Stimulated activated naive CD8-positive, alpha-beta T cell treated with anti-CD3 and anti-CD28 coated beads, Interleukin-15, amount 100 ng/mL, for 72 hours (primary cell): ENCODE measurements at regions not wholly inside any gene's neighbourhood (a gene's known extent, or its start where the extent isn't known, plus 50 kb on each side); places are given as distances from the start of the nearest gene placed in this dataset.

ENCODE experiments used
- ATAC-seq: fragments of 150-1000 bp; cut with Tn5 transposase; 2 replicates; pipeline ENCODE4 v1.10.0; 2021; ENCODE audit warnings: mild to moderate bottlenecking, moderate library complexity
- DNase-seq, 2 donors: peaks; one replicate each; pipeline ENCODE4 v3.0.0; 2021 to 2022
- H3K27ac Mint-ChIP-seq, 2 donors: one replicate each; pipeline ENCODE4 v1.8.0; 2022; ENCODE audit warnings: mild to moderate bottlenecking in 2 of 2, mixed read lengths in 2 of 2, moderate library complexity in 2 of 2
- H3K27me3 Mint-ChIP-seq: one replicate; pipeline ENCODE4 v1.8.0; 2022; ENCODE audit warnings: mixed read lengths
- H3K4me1 Mint-ChIP-seq: one replicate; pipeline ENCODE4 v1.8.0; 2022; ENCODE audit warnings: mild to moderate bottlenecking, mixed read lengths
- H3K4me3 Mint-ChIP-seq, 2 donors: one replicate each; pipeline ENCODE4 v1.8.0; 2022; ENCODE audit warnings: mild to moderate bottlenecking in 2 of 2, mixed read lengths in 2 of 2, moderate library complexity in 1 of 2
- H3K9me3 Mint-ChIP-seq, 2 donors: one replicate each; pipeline ENCODE4 v1.8.0; 2022; ENCODE audit warnings: mixed read lengths in 2 of 2

DNA sequence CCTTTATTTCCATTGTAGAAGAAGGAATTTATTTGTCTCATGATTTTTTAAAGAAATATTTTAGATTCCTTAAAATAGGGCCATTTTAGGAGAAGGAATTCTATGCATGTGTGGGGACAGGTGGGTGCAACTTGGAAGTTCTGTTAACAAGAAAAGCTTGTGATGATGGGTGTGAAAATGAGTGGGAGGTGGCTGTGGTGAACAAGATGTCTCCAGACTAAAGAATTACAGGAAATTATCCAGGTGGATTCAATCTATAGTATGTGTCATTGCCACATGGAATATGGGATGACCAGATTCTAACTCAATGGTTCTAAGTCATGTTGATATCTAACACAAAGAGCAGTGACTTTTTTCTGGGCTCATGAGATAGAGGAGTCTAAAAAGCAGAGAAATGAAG, 229.6 kb upstream of the IGFBP3 start:
- H3K27ac Mint-ChIP-seq = no peak overlapping the region
- H3K4me1 Mint-ChIP-seq = peaks cover 9% of the 10 kb centered on the region
- H3K4me3 Mint-ChIP-seq = no peak overlapping the region
- no peaks in the 10 kb centered on the region for H3K27me3 Mint-ChIP-seq
- DNase-seq (no peak), ATAC-seq (no peak)
- no peaks in the 10 kb centered on the region for H3K9me3 Mint-ChIP-seq

DNA sequence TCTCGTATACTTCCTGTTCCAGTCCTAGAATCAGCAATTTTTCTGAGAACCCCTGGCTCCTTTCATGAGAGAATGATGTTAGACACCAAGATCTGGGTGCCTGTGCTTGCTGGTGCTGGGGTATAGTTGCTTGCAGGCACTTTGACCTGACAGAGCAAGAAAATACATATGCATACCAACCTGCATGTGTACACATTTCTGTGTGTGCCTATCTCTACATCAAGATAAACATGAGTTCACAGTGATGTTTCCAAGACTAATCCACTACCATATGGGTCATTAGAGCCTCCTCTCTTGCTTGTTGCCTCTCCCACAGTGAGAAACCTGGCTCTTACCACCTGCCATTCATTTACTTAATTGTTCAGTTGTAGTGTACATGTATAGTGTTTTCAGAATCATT, 229.1 kb upstream of the IGFBP3 start:
- Mint-ChIP-seq H3K27ac (no peak overlapping the region), H3K27me3 (no peaks in the 10 kb centered on the region), H3K9me3 (no peaks in the 10 kb centered on the region), H3K4me3 (no peak overlapping the region), H3K4me1 (peaks cover 9% of the 10 kb centered on the region)
- ATAC-seq = no peak
- no peak for DNase-seq

DNA sequence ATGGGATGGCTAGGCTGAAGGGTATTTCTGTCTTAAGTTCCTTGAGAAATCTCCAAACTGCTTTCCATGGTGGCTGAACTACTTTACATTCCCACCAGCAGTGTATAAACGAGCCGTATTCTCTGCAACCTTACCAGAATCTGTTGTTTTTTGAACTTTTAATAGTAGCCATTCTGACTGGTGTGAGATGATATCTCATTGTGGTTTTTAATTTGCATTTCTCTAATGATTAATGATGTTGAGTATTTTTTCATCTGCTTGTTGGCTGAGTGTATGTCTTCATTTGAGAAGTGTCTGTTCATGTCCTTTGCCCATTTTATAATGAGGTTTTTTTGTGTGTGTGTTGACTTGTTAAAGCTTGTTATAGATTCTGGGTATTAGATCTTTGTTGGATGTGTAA, 226.8 kb upstream of the IGFBP3 start:
- Mint-ChIP-seq H3K9me3 (no peaks in the 10 kb centered on the region), H3K27ac (no peak overlapping the region), H3K27me3 (no peaks in the 10 kb centered on the region), H3K4me3 (no peak overlapping the region), H3K4me1 (no peaks in the 10 kb centered on the region)
- no peak for DNase-seq
- no peak for ATAC-seq

DNA sequence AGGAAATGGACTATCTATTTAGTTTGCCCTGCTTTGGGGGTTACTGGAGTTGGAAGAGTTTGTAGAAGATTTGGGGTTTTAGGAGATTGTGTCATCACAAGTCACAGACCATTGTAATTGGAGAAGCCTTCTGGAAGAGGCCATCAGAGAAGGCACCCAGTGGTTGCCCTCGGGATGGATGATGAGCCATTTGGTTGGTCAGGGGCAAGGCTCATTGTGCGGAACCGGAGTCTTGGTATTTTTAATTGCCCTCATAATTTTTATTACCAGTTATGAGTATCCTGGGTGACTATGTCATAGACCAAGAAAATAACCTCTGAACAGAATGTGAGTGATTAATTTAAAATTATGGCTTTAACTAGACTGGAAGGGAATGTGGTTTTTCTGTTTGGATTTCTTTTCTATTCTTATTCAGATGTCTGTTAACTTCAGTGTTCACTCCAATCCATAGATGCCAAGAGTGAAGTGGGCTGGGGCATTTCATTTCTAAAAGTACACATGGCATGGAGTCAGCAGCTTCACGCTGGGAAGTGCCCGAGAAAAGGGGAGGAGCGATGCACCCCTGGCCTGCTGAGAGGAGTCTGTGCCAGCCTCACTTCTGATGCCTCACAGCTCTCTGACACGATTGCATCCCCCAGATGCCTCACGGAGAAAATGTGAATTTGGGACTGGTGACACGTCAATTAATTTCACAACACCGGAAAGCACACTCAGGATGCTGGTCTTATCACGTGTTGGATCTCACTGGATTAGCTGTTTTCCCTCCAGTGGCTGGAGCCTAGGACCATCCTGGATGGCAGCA, 225.6 kb upstream of the IGFBP3 start:
- Mint-ChIP-seq H3K27ac (peak overlapping the region in 1 of 2 donors; percentile 35), H3K4me3 (no peak overlapping the region), H3K27me3 (no peaks in the 10 kb centered on the region), H3K4me1 (no peaks in the 10 kb centered on the region), H3K9me3 (no peaks in the 10 kb centered on the region)
- DNase-seq = no peak
- ATAC-seq = no peak

DNA sequence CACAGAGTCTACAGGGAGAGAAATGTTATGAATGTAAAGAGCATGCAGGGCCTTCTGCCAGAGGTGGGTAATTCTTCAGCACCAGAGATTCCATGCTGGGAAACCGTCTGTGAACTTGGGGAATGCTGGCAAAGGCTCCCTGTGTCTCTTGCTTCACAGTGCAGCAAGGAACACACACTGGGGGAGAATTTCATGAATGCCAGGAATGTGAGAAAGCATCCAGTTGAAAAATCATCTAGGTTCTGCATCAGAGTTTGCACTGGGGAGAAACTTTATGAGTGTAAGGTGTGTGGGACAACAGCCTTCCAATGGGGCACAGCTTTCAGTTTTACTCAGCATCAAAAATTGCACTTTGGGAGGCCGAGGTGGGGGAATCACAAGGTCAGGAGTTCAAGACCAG, 224.3 kb upstream of the IGFBP3 start:
- ATAC-seq (no peak), DNase-seq (no peak)
- Mint-ChIP-seq H3K4me3 (no peak overlapping the region), H3K27ac (no peak overlapping the region), H3K27me3 (no peaks in the 10 kb centered on the region), H3K9me3 (no peaks in the 10 kb centered on the region), H3K4me1 (no peaks in the 10 kb centered on the region)

DNA sequence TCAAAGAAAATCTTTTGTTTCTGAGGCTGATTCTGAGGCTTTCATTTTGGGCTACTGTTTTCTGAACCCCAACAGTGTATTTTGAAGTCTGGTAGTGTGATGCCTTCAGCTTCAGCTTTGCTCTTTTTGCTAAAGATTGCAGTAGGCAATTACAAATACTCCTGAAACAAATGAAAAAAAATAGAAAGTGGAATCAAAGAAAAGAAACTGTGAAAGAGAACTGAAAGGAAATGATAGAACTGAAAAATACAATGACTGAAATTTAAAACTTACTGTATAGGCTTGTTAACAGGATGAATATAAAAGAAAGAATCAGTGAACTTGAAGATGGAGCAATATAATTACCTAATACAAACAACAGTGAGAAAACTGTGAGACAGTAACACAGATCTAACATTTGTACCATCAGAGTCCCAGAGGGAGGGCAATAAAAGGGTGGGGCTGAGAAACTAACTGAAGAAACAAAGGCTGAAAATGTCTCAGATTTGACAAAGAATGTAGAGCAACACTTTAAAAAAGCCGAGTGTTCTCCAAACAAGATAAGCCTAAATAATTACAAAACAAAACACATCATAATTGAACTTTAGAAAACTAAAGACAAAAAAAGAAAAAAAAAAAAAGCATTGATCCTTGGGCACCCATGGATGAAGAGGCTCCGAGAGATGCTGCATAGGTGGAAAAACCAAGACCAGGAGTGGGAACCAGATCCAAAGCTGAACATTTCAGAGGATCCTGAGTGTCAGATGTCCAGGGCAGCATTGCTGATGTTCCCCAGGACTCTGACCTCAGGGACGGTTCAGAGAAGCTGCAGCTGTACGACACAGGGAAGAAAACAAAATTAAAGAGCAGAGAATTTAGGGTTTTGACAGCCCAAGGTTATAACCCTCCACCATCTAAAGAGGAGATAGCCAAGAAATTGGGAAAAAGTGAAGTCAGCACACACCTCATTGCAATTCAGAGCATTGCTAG, 223.2 kb upstream of the IGFBP3 start:
- Mint-ChIP-seq H3K27me3 (no peaks in the 10 kb centered on the region), H3K4me1 (no peaks in the 10 kb centered on the region), H3K9me3 (no peaks in the 10 kb centered on the region), H3K4me3 (no peak overlapping the region), H3K27ac (peak overlapping the region in 1 of 2 donors; percentile 47)
- ATAC-seq (no peak), DNase-seq (no peak)

DNA sequence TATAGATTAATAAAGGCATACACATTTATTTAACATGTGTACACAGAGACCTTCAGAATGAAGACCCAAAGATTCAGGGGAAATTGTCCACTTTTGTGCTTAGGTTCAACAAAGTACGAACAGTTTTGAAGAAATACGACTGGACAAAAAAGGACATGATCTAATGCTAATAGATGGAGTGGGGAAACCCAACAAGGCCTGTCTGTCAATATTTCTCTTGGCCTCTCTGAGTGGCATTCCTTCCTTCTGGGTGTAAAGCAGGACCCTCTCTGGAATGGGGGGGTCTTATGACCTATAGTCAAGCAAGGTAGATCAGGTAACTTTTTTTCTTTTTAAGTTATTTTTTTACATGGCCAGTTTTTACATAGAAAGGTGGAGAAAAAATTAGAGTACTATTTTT, 222.3 kb upstream of the IGFBP3 start:
- no peaks in the 10 kb centered on the region for H3K27me3 Mint-ChIP-seq
- no peak overlapping the region for H3K4me3 Mint-ChIP-seq
- H3K27ac Mint-ChIP-seq = no peak overlapping the region
- ATAC-seq = no peak
- no peaks in the 10 kb centered on the region for H3K4me1 Mint-ChIP-seq
- no peak for DNase-seq
- H3K9me3 Mint-ChIP-seq = no peaks in the 10 kb centered on the region

DNA sequence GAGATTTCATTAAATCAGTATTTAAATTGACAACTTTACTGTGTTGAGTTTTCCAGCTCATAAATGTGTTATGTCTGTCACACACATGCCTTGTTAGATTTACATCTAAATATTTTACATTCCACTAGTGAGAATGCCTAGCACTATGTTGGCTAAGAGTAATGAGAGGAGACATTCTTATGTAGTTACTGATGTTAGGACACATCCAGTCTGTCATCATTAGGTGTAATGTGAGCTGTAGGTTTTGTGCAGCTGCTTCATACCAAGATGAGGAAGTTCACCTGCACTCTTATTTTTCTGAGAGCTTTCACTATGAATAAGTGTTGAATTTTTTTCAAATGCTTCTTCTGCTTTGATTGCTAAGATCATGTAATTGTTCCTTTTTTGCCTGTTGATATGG, 218.0 kb upstream of the IGFBP3 start:
- ATAC-seq (no peak), DNase-seq (no peak)
- Mint-ChIP-seq H3K27me3 (no peaks in the 10 kb centered on the region), H3K4me3 (no peak overlapping the region), H3K27ac (no peak overlapping the region), H3K9me3 (no peaks in the 10 kb centered on the region), H3K4me1 (no peaks in the 10 kb centered on the region)

DNA sequence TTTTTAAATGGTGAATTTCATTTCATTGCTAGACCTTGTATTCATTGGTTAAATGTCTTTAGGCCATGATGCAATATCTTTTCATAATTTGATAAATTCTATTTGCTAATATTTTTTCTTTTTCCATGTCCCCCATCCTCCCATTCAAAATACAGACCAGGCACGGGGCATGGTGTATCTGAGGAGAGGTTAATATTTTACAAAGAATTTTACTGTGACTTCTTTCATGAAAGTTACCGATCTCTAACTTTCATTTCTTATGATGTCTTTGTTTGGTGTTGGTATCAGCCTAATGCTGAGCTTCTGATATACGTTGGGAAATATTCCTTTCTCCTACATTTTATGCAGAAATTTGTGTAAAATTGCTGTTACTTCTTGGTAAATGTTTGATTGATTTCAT, 216.7 kb upstream of the IGFBP3 start:
- Mint-ChIP-seq H3K27me3 (no peaks in the 10 kb centered on the region), H3K4me3 (no peak overlapping the region), H3K4me1 (no peaks in the 10 kb centered on the region), H3K9me3 (no peaks in the 10 kb centered on the region), H3K27ac (no peak overlapping the region)
- ATAC-seq = no peak
- DNase-seq = no peak

DNA sequence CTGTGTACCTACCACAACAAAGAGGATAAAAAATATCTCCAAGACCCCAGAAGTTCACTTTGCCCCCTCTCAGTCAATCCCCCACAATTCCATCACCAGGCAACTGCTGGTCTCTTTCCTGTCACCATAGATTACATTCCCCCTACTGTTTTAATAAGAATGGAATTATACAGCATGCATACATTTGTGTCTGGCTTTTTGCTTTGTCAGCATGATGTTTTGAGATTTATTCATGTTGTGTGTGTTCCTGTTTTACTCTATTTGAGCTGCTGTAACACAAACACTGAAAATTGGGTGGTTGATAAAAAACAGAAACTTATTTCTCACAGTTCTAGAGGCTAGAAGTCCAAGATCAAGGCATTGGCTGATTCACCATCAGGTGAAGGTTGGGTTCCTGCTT, 214.5 kb upstream of the IGFBP3 start:
- H3K4me3 Mint-ChIP-seq = no peak overlapping the region
- DNase-seq (no peak), ATAC-seq (no peak)
- H3K4me1 Mint-ChIP-seq = no peaks in the 10 kb centered on the region
- H3K27ac Mint-ChIP-seq = no peak overlapping the region
- no peaks in the 10 kb centered on the region for H3K9me3 Mint-ChIP-seq
- H3K27me3 Mint-ChIP-seq = no peaks in the 10 kb centered on the region

DNA sequence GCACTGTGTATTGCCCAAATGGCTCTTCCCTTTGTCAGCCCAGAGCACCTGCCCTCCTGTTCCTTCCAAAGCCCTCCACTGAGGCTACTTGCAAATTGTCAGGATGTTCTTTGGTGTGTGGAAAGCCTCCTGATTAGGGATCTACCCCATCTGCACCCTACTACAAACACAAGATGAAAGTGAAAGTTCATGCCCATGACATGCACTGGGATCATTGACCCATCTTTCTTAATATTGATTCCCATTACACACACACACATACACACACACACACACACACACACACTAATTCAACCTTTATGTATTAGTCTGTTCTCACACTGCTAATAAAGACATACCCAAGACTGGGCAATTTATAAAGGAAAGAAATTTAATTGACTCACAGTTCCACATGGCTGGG, 213.7 kb upstream of the IGFBP3 start:
- Mint-ChIP-seq H3K4me1 (no peaks in the 10 kb centered on the region), H3K4me3 (no peak overlapping the region), H3K27ac (peak overlapping the region in 1 of 2 donors; percentile 43), H3K27me3 (no peaks in the 10 kb centered on the region), H3K9me3 (no peaks in the 10 kb centered on the region)
- DNase-seq = no peak
- ATAC-seq = no peak

DNA sequence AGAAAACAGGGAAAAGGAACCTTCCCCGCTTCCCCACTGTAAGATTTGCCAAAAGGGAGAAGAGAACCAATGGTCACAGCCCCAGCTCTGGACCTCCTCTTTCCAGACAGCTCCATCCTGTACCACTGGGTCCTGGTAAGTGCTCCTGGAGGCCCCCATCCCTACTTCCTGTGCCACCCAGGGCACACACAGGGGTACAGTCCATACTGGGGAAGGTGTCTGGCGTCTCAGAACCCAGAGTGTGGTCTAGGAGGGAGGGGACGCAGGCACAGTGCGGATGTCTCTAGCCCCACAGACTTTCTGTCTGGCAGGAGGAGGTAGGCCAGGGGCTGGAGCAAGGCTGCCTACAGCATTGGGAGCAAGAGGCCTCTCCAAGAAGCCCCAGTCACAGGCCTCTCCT, 213.3 kb upstream of the IGFBP3 start:
- Mint-ChIP-seq H3K9me3 (no peaks in the 10 kb centered on the region), H3K4me1 (no peaks in the 10 kb centered on the region), H3K4me3 (no peak overlapping the region), H3K27ac (no peak overlapping the region), H3K27me3 (no peaks in the 10 kb centered on the region)
- ATAC-seq (peak; percentile 37), DNase-seq (no peak)

DNA sequence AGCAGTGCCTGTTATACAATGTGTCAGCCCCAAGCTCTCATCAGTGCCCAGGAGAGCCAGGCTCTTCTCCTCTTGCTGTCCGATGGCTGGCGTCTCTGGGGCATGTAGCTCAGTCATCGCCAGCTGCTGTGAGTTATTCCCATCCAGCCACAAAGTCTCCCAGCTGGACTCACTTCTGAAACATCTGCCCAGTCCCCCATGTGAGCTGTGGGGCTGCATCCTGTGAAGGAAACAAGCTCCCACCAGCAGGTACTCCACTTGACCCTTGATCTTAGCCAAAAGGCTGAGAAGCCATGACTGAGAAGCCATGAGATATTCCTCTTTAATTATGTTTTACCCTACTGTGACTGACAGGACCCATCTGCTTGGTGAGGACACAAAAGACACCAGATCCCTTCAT, 212.7 kb upstream of the IGFBP3 start:
- no peak for DNase-seq
- ATAC-seq = no peak
- H3K27ac Mint-ChIP-seq = no peak overlapping the region
- no peak overlapping the region for H3K4me3 Mint-ChIP-seq
- no peaks in the 10 kb centered on the region for H3K9me3 Mint-ChIP-seq
- no peaks in the 10 kb centered on the region for H3K27me3 Mint-ChIP-seq
- H3K4me1 Mint-ChIP-seq = no peaks in the 10 kb centered on the region

DNA sequence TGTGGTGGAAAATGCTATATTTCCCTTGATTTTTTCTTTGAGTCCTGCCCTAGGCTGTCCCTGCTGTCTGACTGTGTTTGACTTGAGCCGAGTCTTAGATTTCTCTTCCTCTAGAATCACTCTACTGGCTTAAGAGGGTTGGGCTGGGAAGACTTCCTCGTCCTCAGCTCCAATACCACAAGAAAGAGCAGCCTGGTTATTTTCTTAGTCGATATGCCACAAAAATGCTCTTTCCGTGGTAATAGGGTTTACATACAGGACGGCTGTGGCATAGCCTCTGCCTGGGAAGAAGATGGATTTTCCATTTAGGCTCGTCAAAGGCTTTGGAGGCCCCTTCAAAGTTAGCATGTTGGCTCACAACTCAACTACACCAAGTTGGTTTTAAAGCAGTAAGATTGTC, 212.0 kb upstream of the IGFBP3 start:
- no peak for DNase-seq
- no peaks in the 10 kb centered on the region for H3K4me1 Mint-ChIP-seq
- H3K27ac Mint-ChIP-seq = no peak overlapping the region
- no peaks in the 10 kb centered on the region for H3K27me3 Mint-ChIP-seq
- no peak overlapping the region for H3K4me3 Mint-ChIP-seq
- H3K9me3 Mint-ChIP-seq = no peaks in the 10 kb centered on the region
- no peak for ATAC-seq

DNA sequence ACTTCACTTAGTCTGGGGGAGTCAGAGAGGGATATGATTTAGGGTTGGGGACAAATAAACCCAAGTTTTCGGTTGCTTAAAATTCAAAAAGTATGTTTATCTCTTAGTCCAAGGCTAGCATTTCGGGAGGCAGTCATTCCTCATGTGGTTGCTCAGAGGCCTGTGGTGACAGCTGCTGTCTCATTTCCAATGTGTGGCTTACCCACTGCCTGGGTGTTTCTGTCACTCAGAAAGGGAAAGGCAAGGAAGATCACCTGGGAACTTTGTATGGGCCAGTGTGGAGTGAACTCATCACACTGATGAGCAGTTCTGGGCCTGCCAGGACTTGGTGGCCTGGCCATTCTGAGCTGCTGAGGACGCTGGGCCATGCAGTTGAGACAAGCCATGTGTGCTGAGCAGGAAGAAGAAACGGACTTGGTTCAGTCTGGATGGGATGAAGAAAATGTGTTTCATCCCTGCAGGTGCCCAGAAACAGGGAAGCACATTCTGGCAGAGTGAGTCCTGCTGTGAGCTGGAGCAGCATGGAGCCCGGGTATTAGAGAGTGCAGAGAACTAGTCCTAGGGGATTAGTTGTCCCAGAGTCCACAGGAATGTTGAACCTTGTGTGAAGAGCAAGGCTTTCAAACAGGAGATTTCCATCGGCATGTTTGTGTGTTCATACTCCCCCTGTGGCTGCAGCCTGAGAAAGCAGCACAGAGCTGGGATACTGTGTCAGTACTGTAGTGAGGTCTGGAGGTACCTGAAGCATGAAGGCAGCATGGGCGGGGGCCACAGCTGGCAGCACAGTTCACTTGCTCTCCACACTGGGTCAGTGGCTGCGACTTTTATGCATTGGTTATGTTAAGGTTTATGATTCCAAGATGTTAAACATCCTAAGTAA, 211.1 kb upstream of the IGFBP3 start:
- ATAC-seq = no peak
- Mint-ChIP-seq H3K9me3 (no peaks in the 10 kb centered on the region), H3K4me3 (no peak overlapping the region), H3K27me3 (no peaks in the 10 kb centered on the region), H3K4me1 (no peaks in the 10 kb centered on the region), H3K27ac (no peak overlapping the region)
- DNase-seq = no peak
